Hematopoietic multipotent progenitor cell treated with erythropoietin and hydrocortisone succinate and interleukin-3 and kit ligand, for 6 days (in vitro differentiated cells): ENCODE measurements at regions not wholly inside any gene's neighbourhood (a gene's known extent, or its start where the extent isn't known, plus 50 kb on each side); places are given as distances from the start of the nearest gene placed in this dataset.
A peak's percentile ranks its signal among the peaks of the same experiment; 100 is the strongest.

ENCODE experiments used
- DNase-seq: peaks from one replicate; pipeline ENCODE4 v3.0.0-alpha.2; 2015

- no peak for DNase-seq
Observed at GRCh38 chr3:86257955-86258641, 732.9 kb downstream of the VGLL3 start.

- no peak for DNase-seq
Observed at GRCh38 chr3:86254480-86254879, 736.5 kb downstream of the VGLL3 start.

GRCh38 chr3:86251781-86252180 is 739.2 kb downstream of the VGLL3 start:
- DNase-seq = no peak

- DNase-seq = no peak
Observed at GRCh38 chr3:86249833-86250232, 741.1 kb downstream of the VGLL3 start.

GRCh38 chr3:86245360-86245759 is 745.6 kb downstream of the VGLL3 start:
- no peak for DNase-seq

- no peak for DNase-seq
Observed at GRCh38 chr3:86244905-86245304, 746.0 kb downstream of the VGLL3 start.

GRCh38 chr3:86239946-86240345 is 751.0 kb downstream of the VGLL3 start:
- DNase-seq = no peak

GRCh38 chr3:86234506-86235254 is 756.3 kb downstream of the VGLL3 start:
- no peak for DNase-seq

- no peak for DNase-seq
Observed at GRCh38 chr3:86230762-86231161, 760.2 kb downstream of the VGLL3 start.

GRCh38 chr3:86229775-86230094 is 761.2 kb downstream of the VGLL3 start:
- DNase-seq = no peak

- no peak for DNase-seq
Observed at GRCh38 chr3:86229086-86229774, 761.7 kb downstream of the VGLL3 start.

GRCh38 chr3:86228101-86228500 is 762.8 kb downstream of the VGLL3 start:
- no peak for DNase-seq

GRCh38 chr3:86225461-86225860 is 765.5 kb downstream of the VGLL3 start:
- DNase-seq = no peak

- no peak for DNase-seq
Observed at GRCh38 chr3:86221601-86222000, 769.3 kb downstream of the VGLL3 start.

- DNase-seq = no peak
Observed at GRCh38 chr3:86208772-86209171, 782.2 kb downstream of the VGLL3 start.

- DNase-seq = no peak
Observed at GRCh38 chr3:86182606-86183005, 808.3 kb downstream of the VGLL3 start.

- peak; percentile 4 for DNase-seq
Observed at GRCh38 chr3:86180696-86181095, 810.3 kb downstream of the VGLL3 start.

- no peak for DNase-seq
Observed at GRCh38 chr3:86178095-86178494, 812.9 kb downstream of the VGLL3 start.

GRCh38 chr3:86176445-86176784 is 814.5 kb downstream of the VGLL3 start:
- no peak for DNase-seq

GRCh38 chr3:86175593-86176444 is 815.1 kb downstream of the VGLL3 start:
- no peak for DNase-seq

- DNase-seq = no peak
Observed at GRCh38 chr3:86175051-86175536, 815.9 kb downstream of the VGLL3 start.

- DNase-seq = no peak
Observed at GRCh38 chr3:86173401-86173800, 817.5 kb downstream of the VGLL3 start.

GRCh38 chr3:86168512-86168911 is 822.4 kb downstream of the VGLL3 start:
- DNase-seq = no peak
